ENCODE measurements at regions not wholly inside any gene's neighbourhood (a gene's known extent, or its start where the extent isn't known, plus 50 kb on each side); places are given as distances from the start of the nearest gene placed in this dataset.
A peak's percentile ranks its signal among the peaks of the same experiment; 100 is the strongest.

DNA sequence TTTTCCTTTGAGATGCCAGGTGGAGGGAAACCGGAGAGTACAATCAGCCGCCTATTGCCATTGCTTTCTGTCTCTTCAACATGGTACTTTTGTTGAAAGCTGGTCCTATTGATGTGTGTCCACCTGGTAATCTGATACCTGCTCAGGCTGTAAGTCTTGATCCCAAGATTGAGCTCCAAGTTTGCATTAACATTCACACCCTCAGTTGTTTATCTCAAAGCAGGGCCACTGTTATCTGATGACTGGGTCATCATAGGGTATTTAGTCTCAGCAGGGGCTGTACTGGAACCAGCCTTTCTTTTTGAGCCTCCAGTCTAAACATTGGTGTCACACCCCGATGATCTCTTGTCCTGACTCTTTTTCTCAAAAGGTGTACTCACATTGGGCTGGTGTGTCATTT lies 370.3 kb upstream of the TOM1L1 start:
- no peaks in the 10 kb centered on the region for H3K9me3 Mint-ChIP-seq (ENCODE audit: unreplicated experiment)
- H3K4me1 ChIP-seq, result no peaks in the 10 kb centered on the region
- no peak for TF ChIP-seq CTCF (IDR thresholded peaks at IDR 0.05; ENCODE audit: insufficient read depth in 1 of 2, low read depth in 1 of 2, low read length in 1 of 2, severe bottlenecking in 1 of 2, unreplicated experiment in 1 of 2)

DNA sequence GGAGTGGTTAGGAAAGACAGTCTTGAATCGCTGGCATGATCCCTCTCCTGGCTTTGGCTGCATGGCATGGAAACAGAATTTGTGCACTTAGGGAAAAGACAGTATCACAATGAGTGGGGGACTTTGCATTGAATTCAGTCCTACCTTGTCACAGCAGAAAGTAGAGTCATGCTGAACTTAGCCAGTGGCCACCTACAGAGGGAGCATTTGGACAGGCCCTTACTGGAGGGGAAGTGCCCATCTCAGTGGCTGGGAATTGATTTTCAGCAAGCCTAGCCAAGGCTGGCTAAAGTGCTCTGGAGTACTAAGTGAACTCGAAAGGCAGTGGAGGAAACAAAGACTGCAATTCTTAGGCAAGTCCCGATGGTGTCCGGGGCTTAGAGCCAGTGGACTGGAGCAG lies 364.3 kb upstream of the TOM1L1 start:
- TF ChIP-seq CTCF (IDR thresholded peaks at IDR 0.05; ENCODE audit: insufficient read depth in 1 of 2, low read depth in 1 of 2, low read length in 1 of 2, severe bottlenecking in 1 of 2, unreplicated experiment in 1 of 2), result no peak
- Histone ChIP-seq H3K36me3 (ENCODE audit: control insufficient read depth, insufficient read depth, low read length) (no peaks in the 10 kb centered on the region), H3K9me3 (0 out of 2 replicates have a peak, but pooled peaks cover 3% of the 10 kb centered on the region), H3K4me3 (ENCODE audit: low read depth, low read length) (no peak overlapping the region), H3K4me1 (peaks cover 20% of the 10 kb centered on the region), H3K27me3 (replicated peaks; ENCODE audit: control insufficient read depth, insufficient read depth, low read length) (no peaks in the 10 kb centered on the region)
- Mint-ChIP-seq H3K36me3 (ENCODE audit: insufficient read depth, unreplicated experiment) (peaks cover 8% of the 10 kb centered on the region), H3K4me3 (ENCODE audit: unreplicated experiment) (no peak overlapping the region), H3K27me3 (ENCODE audit: insufficient read depth, unreplicated experiment) (no peaks in the 10 kb centered on the region), H3K27ac (ENCODE audit: unreplicated experiment) (peak overlapping the region; percentile 30), H3K4me1 (ENCODE audit: low read depth, unreplicated experiment) (peaks cover 19% of the 10 kb centered on the region), H3K9me3 (ENCODE audit: unreplicated experiment) (peaks cover 28% of the 10 kb centered on the region)
- POLR2A ChIA-PET, result no interaction called here
- intact Hi-C loops (cut with micrococcal nuclease; ENCODE audit: unreplicated experiment), result loop anchor here (2.0 to 5.0 kb wide), 2 partner anchors 16 to 356 kb away; no protein-coding TSS in a partner anchor
- DNase-seq, result no peak
- CTCF ChIA-PET, result no interaction called here
- BruUV-seq (replicated peaks), result no TSS peak

More for the DNA sequence above, 370.3 kb upstream of the TOM1L1 start:
- H3K36me3 ChIP-seq (ENCODE audit: control insufficient read depth, insufficient read depth, low read length), result no peaks in the 10 kb centered on the region
- no peaks in the 10 kb centered on the region for H3K9me3 ChIP-seq
- no peak overlapping the region for H3K4me3 ChIP-seq (ENCODE audit: low read depth, low read length)
- H3K27me3 ChIP-seq (replicated peaks; ENCODE audit: control insufficient read depth, insufficient read depth, low read length), result no peaks in the 10 kb centered on the region
- H3K4me3 Mint-ChIP-seq (ENCODE audit: unreplicated experiment), result no peak overlapping the region
- H3K36me3 Mint-ChIP-seq (ENCODE audit: insufficient read depth, unreplicated experiment), result no peaks in the 10 kb centered on the region
- H3K4me1 Mint-ChIP-seq (ENCODE audit: low read depth, unreplicated experiment), result no peaks in the 10 kb centered on the region
- CTCF ChIA-PET, result no interaction called here
- no TSS peak for BruUV-seq (replicated peaks)
- DNase-seq, result no peak
- no peak overlapping the region for H3K27ac Mint-ChIP-seq (ENCODE audit: unreplicated experiment)
- POLR2A ChIA-PET, result no interaction called here
- no peaks in the 10 kb centered on the region for H3K27me3 Mint-ChIP-seq (ENCODE audit: insufficient read depth, unreplicated experiment)
- intact Hi-C loops (cut with micrococcal nuclease; ENCODE audit: unreplicated experiment), result no loop called here

DNA sequence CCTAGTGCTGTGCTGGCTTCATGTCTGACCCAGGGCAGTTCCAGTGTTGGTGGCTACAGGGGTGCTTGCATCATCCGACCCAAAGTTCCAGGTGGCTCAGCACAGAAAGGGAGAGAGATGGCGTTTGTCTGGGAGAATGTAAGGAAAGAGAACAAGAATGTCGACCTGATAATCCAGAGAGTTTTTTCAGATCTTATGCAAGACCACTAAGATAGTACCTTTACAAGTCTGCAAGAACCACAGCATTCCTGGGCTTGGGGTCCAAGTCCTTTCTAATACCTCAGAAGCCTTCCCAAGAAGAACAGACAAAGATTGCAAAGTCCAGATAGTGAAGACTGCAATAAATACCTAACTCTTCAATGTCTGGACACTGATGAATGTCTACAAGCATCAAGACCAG lies 363.0 kb upstream of the TOM1L1 start:
- BruUV-seq (replicated peaks), result no TSS peak
- H3K4me1 Mint-ChIP-seq (ENCODE audit: low read depth, unreplicated experiment), result peaks cover 19% of the 10 kb centered on the region
- Histone ChIP-seq H3K9me3 (0 out of 2 replicates have a peak, but pooled peaks cover 3% of the 10 kb centered on the region), H3K4me3 (ENCODE audit: low read depth, low read length) (no peak overlapping the region), H3K4me1 (peaks cover 20% of the 10 kb centered on the region), H3K36me3 (ENCODE audit: control insufficient read depth, insufficient read depth, low read length) (no peaks in the 10 kb centered on the region), H3K27me3 (replicated peaks; ENCODE audit: control insufficient read depth, insufficient read depth, low read length) (no peaks in the 10 kb centered on the region)
- H3K4me3 Mint-ChIP-seq (ENCODE audit: unreplicated experiment), result peak overlapping the region; percentile 1
- peaks cover 8% of the 10 kb centered on the region for H3K36me3 Mint-ChIP-seq (ENCODE audit: insufficient read depth, unreplicated experiment)
- peaks cover 28% of the 10 kb centered on the region for H3K9me3 Mint-ChIP-seq (ENCODE audit: unreplicated experiment)
- CTCF ChIA-PET, result no interaction called here
- intact Hi-C loops (cut with micrococcal nuclease; ENCODE audit: unreplicated experiment), result loop anchor here (2.0 to 5.0 kb wide), 2 partner anchors 17 to 355 kb away; no protein-coding TSS in a partner anchor
- POLR2A ChIA-PET, result no interaction called here
- TF ChIP-seq CTCF (IDR thresholded peaks at IDR 0.05; ENCODE audit: insufficient read depth in 1 of 2, low read depth in 1 of 2, low read length in 1 of 2, severe bottlenecking in 1 of 2, unreplicated experiment in 1 of 2), result no peak
- H3K27me3 Mint-ChIP-seq (ENCODE audit: insufficient read depth, unreplicated experiment), result no peaks in the 10 kb centered on the region
- peak; percentile 66 to 76 for DNase-seq
- H3K27ac Mint-ChIP-seq (ENCODE audit: unreplicated experiment), result peak overlapping the region; percentile 30
